HG03139 (cell line): ENCODE measurements at regions not wholly inside any gene's neighbourhood (a gene's known extent, or its start where the extent isn't known, plus 50 kb on each side); places are given as distances from the start of the nearest gene placed in this dataset.

Experiments
- ATAC-seq: cut with Tn5 transposase; IDR thresholded peaks from one replicate; pipeline ENCODE4 v1.9.1; 2021; ENCODE audit not compliant: unreplicated experiment

- no peak for ATAC-seq
Observed at GRCh38 chr7:36029853-36030515, 123.1 kb upstream of the EEPD1 start.

DNA sequence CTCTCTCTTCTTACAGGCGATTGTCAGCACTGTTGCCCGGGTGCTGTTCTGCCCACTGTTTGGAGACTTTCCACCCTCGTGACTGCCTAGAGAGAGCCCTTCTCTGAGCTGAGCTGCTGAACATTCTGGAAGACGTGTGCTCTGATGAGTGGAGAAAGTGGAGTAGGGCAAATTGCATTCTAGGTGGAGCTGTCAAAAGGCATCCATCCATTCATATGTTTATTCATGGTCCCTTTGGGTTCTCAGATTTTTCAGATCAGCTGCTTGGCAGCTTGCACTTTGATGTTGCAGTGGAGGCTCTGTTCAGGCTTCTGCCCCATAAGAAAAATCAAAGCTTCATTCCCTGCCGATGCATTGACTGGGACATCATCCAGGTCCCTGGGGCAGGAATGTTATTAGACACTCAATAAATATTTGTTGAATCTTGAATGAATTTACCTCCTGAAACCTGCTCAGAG is 120.7 kb upstream of the EEPD1 start:
- ATAC-seq: no peak

DNA sequence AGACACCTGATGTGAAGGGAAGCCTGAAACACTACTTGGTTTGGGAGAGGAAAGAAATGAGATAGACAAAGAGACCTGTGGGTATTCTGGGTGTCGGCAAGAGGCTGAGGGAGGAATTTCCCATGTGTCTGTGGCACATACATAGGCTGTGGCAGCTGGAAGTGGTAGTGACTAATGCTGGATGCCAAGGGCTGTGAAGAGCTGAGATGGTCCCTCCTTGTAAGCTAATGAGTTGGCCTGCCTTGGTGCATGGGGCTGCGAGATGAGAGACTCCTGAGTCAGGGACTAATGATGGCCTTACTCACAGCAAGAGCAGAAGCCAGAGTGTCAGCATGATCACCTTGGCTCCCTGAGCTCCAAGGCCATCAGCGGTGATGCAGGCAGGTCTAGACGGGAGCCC is 119.0 kb upstream of the EEPD1 start:
- ATAC-seq: no peak

DNA sequence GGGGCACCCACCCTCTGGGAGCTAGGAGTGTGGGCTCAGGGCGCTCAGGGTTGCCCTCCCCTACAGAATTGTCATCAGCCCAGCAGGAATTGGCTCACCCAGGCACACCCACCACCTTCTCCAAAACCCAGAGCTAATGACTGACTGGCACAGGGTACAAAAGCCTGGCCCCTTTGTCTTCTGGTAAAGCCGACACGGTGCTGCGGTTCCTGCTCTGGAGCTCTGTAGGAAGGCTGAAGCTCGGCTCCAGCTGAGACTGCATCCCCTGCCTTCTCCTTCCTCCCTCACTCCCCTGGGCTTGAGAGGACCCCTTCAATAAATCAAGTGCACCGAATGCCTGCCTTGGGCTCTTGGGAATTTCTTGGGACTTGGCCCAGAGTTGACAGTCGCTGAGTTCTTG is 117.9 kb upstream of the EEPD1 start:
- ATAC-seq: no peak

DNA sequence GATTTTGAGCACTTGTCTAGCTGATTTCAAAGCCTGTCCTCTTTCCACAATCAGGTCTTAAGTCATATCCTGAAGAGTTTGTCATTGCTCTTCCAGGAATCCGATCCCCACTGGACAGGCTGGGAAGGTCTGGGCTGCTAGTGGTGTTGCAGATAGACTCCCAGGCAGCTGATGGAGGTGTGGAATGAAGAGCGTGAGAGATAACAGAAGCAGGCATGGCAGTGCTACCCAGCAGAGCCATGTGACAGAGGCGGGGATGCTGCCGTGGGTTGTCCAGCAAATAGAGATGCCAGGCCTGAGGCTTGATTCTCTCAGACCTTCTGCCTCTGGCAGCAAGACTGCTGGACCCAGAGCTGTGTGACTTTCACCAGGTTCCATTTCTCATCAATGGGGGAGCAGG is 116.5 kb upstream of the EEPD1 start:
- ATAC-seq: no peak

DNA sequence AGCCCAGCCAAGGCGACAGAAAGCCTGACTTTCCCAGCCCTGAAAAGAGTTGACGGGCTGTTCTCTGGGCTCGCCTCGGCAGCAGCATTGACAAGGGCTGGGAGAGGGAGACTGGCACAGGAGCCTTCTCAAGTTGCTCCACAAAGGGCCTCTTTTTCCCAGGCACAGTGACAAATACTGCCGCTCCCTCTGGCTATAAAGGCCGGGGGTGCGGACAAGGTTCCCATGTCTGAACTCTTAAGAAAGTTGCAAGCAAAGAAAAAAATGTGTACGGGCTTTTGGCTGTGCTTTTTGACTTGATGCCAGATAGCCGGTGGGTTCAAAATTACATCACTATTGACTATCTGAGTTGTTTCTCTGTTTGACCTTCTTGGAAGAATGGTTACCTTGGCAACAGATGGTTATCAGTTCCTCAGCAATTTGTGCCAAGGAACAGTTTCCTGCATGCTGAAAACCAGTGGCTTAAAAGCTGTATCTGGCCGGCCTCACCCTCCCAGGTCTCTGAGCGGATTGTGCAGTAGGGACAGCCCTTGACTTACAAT is 115.9 kb upstream of the EEPD1 start:
- no peak for ATAC-seq

GRCh38 chr7:36038063-36038721 is 114.9 kb upstream of the EEPD1 start:
- no peak for ATAC-seq

DNA sequence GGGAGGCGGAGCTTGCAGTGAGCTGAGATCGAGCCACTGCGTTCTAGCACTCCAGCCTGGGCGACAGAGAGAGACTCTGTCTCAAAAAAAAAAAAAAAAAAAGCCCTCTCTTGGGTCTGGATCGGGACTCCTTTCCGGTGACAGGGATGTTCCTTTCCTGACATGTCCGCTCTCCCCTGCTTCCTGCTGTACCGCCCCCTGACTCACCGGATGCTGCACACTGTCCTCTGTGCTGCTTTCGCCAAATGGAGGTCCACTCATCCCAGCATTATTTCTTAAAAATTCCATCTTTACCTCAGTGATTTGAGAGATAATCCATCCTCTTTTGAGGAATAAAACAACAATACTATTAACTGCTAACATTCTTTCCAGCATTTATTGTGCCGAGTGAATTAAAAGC is 113.8 kb upstream of the EEPD1 start:
- ATAC-seq: no peak

DNA sequence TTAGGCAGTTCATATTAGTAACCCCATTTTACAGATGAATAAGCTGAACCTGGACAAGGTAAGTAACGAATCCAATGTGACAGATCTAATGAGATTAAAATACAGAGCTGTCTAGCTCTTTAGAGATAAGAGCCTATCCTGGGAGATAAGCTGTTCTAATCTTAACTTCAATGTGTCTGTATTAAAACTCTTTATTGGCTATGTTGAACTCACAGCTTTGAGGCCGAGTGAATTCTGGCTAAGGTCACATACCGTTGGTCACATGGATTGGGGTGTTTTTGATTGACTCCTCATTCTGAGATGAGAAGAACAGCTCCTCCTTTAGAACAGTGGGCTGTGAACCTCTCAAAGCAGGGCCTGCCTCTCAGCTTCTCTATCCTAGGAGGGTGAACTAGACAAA is 113.4 kb upstream of the EEPD1 start:
- no peak for ATAC-seq

DNA sequence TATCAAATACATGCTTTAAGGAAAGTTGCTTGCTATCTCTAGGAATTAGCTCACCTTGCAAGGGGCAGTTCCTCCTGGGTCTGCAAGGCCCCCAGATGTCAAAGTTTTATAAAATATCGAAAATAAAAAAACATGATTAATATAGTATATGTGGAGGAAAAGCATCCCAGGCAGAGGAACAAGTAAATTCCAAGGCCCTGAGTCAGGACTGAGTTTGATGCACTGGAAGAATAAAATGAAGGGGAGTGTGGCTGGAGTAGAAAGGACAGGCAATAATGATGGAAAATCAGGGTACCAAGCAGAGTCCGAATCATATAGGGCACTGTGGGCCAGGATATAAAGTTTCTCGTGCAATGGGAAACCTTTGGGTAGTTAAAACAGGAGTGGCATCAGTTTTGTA is 112.4 kb upstream of the EEPD1 start:
- no peak for ATAC-seq

GRCh38 chr7:36044101-36044892 is 108.8 kb upstream of the EEPD1 start:
- ATAC-seq: no peak

- ATAC-seq: no peak
Observed at GRCh38 chr7:36045326-36045725, 107.7 kb upstream of the EEPD1 start.

DNA sequence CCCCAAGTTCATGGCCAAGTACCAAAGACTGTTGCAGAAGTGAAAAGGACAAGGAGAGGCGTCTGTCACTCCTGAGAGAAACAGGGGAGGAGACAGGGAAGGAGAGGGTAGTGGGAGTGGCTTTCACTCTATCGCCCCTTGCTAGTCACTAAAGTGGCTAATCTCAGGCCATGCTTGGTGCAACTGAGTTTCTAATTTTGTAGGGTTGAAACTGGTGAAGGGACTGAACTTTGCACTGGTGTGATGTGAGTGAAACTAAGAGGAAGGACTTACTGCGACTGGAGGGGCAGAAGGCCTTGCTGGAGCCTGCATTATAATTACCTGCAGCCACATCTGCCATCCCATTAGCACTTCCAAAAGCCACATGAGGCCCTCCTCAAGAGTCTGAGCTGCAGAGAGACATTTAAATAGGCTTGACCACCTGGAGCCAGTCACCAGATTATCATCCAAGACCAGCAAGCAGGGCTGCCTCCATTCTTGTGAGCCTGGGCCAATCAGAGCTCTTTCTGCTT is 107.2 kb upstream of the EEPD1 start:
- no peak for ATAC-seq

DNA sequence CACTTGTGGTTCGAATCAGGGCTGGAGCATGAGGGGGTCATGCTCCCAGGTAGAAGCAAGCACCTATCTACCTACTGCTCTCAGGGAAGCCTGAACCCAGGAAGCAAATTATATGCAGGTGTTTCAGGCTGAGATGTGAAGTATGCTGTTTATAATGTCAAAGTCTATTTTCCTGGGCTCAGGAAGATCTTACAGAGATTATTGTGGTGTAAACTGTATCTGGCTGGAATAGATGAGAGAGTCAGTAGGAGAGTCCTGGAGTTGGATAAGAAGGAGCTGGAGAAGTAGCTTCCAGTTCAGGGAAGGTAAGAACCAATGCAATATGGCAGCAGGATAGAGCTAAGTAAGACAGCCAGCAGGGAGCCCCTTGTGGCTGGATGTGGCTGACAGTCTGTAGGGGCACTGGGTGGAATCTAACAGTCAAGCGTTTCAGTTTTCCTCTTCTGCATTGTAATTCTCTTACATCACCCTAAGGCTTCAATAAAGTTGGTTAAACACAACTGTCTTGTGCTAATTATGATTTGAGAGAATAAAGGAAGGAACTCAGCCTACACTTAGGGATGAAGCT is 105.9 kb upstream of the EEPD1 start:
- no peak for ATAC-seq

DNA sequence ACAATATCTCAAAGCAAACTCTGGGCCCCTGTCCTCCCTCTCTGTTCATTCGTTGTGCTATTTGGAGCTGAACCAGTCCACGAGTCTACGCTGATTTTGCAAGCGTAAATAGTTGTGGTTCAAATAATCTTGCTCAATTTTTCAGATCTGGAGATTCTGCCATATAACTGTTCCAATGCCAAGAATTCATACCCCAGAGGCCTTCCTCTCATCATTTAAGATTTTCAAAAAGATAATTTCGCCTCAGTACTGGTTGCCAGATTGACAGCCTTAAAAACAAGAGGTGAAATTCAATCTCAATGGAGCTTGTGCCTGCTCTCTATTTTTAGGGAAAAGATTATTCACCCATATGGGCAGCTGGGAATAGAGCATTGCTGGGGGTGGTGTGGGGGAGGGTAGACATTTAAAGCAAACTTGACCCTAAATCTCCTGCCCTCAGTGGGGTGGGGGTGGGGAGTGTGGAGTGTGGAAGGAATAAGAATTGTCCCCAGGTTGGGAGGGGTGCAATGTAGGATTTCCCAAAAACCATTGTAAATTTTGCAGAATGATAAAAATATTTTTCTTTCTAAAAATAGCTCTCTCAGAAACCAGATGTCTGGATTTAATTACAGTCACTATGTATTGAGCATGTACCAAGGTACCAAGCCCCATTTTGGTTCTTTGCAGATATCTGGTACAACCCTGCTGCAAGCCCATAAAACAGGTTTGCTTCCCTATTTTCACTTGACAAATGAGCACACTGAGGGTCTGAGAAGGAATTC is 104.7 kb upstream of the EEPD1 start:
- ATAC-seq: no peak

DNA sequence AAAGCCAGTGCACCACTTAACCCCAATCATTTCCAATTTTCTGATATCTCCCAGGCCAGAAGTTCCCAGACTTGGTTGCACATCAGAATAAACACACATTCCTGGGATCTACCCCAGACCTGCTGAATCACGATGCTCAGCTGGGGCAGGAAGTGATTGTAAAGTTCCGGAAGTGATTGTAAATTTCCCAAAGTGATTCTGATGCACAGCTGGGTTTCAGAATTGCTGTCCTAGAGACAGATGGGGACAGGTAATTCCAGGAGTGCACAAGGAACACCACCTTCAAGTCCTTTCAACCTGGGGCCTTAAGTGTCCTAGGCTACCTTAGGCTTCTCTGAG is 104.2 kb upstream of the EEPD1 start:
- ATAC-seq: no peak

GRCh38 chr7:36051501-36051900 is 101.6 kb upstream of the EEPD1 start:
- no peak for ATAC-seq

DNA sequence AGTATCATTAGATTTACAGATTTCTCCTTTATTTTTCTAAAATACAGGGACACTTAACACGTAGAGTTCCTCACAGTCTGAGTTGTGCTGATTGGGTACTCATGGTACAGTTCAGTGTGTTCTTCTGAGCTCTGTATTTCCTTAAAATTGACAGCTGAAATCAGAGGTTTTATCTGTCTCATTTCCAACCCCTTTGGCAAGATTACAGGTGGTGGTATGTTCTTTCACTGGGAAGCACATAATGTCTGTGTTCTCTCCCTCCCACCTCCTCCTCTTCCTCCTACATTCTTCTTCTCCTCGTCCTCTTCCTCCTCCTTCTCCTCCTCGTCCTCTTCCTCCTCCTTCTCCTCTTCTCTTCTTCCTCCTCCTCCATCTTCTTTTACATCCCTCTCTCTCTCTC is 99.5 kb upstream of the EEPD1 start:
- ATAC-seq: no peak

- ATAC-seq: no peak
Observed at GRCh38 chr7:36054637-36055036, 98.4 kb upstream of the EEPD1 start.

DNA sequence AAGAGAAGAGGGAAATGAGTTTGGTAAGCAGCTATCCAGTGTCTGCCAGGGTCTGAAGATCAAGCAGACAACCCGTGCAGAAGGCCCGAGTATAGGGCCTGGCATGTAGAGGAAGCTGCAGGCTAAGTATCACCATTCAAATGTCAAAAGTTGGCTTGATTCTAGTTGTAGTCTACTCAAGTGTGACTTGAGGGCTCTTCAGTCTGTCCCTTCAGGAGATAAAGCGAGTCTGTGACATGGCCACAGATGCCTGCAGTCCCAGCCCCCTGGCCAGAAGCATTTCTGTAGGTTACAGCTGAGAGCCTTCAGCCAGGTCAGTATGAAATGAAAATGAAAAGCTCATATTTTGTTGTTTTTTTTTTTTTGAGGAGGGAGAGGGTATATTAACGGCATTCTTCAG is 97.8 kb upstream of the EEPD1 start:
- no peak for ATAC-seq

DNA sequence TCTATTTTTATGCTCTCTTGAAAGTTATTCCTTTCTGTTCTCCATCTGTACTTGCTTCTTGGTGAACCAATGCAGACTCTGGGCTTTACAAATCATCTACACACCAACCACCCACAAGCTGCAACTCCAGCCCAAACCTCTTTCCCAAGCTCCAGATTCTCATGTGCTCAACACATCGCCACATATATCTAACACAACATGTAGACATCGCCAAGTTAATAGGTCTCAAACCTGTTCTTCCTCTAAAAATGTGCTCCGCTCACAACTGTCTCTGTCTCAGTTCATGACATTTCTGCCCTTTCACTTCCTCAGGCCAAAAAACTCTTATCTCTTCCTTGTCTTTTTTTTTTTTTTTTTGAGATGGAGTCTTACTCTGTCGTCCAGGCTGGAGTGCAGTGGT is 95.7 kb upstream of the EEPD1 start:
- no peak for ATAC-seq
